Subcutaneous abdominal adipose tissue (tissue), 5 donors: ENCODE measurements at regions not wholly inside any gene's neighbourhood (a gene's known extent, or its start where the extent isn't known, plus 50 kb on each side); places are given as distances from the start of the nearest gene placed in this dataset.
"Not testable (repeated sequence)": the region's sequence is repeated elsewhere in the genome, so short reads cannot be mapped to it uniquely, and the experiment has no call there.

ENCODE experiments used
- H3K27ac ChIP-seq: one replicate; pipeline ENCODE4 v1.7.0; 2013; ENCODE audit warnings: low read depth, mild to moderate bottlenecking, inconsistent platforms, low read length, moderate library complexity
- H3K27me3 ChIP-seq, 5 donors: one replicate each; pipeline ENCODE4 v1.7.0; 2013; ENCODE audit warnings: low read length in 5 of 5, inconsistent platforms in 1 of 5; ENCODE audit not compliant: control insufficient read depth in 5 of 5, insufficient read depth in 4 of 5
- H3K36me3 ChIP-seq, 5 donors: one replicate each; pipeline ENCODE4 v1.7.0; 2013; ENCODE audit warnings: low read length in 5 of 5; ENCODE audit not compliant: control insufficient read depth in 5 of 5, insufficient read depth in 5 of 5
- H3K4me1 ChIP-seq, 5 donors: one replicate each; pipeline ENCODE4 v1.7.0; 2013; ENCODE audit warnings: low read length in 5 of 5, mild to moderate bottlenecking in 3 of 5, moderate library complexity in 1 of 5; ENCODE audit not compliant: control insufficient read depth in 5 of 5, insufficient read depth in 5 of 5
- H3K4me3 ChIP-seq, 5 donors: one replicate each; pipeline ENCODE4 v1.7.0; 2013; ENCODE audit warnings: low read length in 5 of 5, low read depth in 1 of 5
- H3K9ac ChIP-seq, 5 donors: one replicate each; pipeline ENCODE4 v1.7.0; 2013; ENCODE audit warnings: low read length in 5 of 5, mild to moderate bottlenecking in 4 of 5, moderate library complexity in 3 of 5
- H3K9me3 ChIP-seq, 5 donors: one replicate each; pipeline ENCODE4 v1.7.0; 2013; ENCODE audit warnings: low read length in 5 of 5; ENCODE audit not compliant: control insufficient read depth in 5 of 5
- donor health status: healthy.
- donor health status: healthy.
- donor health status: healthy.
- donor health status: healthy.
- donor health status: healthy.

DNA sequence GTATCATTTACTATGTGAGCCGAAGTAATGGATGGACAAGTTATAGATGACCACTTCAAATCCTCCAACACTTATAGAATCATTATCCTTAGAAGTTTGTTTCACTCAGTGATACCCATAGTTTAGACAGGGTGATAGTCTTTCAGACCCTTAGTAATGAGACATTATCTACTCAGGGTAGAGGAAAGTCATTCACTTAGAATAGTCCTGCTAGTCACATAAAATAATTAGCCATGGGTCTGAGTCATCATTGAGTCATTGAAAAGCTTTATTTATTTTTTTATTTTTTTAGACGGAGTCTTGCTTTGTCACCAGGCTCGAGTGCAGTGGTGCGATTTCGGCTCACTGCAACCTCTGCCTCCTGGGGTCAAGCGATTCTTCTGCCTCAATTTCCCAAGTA is 321.7 kb upstream of the FSTL5 start:
- no peaks in the 10 kb centered on the region for H3K4me1 ChIP-seq
- H3K27me3 ChIP-seq = no peaks in the 10 kb centered on the region
- no peak overlapping the region for H3K9ac ChIP-seq
- no peak overlapping the region for H3K4me3 ChIP-seq
- H3K27ac ChIP-seq = no peak overlapping the region
- no peaks in the 10 kb centered on the region for H3K36me3 ChIP-seq
- no peaks in the 10 kb centered on the region for H3K9me3 ChIP-seq

DNA sequence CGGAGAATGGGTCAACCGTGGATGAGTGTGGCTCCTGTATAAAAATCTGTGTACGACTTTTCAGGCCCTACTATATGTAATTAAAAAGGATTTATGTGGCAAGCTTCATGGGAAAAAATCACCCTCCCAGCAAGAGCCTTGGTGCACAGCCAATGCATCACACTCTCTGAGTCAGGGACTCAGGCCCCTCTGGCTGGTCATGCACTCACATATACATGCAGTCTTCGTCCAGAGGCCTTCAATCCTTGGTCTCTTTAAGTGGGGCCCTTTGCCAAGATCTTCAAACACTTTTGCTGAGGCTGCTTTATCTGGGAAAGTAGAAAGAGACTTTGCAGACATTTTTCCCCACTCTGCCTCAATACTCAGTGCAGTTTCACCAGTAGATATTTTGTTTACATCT is 311.4 kb upstream of the FSTL5 start:
- Histone ChIP-seq H3K9ac (no peak overlapping the region), H3K4me3 (no peak overlapping the region), H3K27me3 (no peaks in the 10 kb centered on the region), H3K9me3 (no peaks in the 10 kb centered on the region), H3K27ac (no peak overlapping the region), H3K4me1 (no peaks in the 10 kb centered on the region), H3K36me3 (no peaks in the 10 kb centered on the region)

DNA sequence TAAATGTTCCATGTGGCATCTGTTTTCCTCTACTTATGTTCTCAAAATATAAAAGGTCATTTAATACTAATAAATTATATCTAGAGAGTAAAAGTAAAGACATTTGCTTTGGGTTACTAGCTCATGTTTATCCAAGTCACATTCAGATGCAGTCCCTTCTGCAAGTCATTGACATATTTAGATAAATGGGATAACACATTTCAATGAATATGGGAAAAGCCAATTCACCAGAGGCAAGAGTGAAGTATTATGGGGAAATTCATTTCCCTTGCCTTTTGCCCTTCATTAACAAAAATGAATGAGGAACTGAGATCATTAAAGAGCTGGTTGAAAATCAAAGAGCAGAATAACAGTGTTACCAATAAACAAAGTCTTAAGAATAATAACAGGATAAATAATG is 306.2 kb upstream of the FSTL5 start:
- Histone ChIP-seq H3K27me3 (no peaks in the 10 kb centered on the region), H3K27ac (no peak overlapping the region), H3K36me3 (no peaks in the 10 kb centered on the region), H3K4me1 (peaks cover 0 to 3% (median 0%) of the 10 kb centered on the region in 5 donors), H3K4me3 (no peak overlapping the region), H3K9me3 (no peaks in the 10 kb centered on the region), H3K9ac (no peak overlapping the region)

DNA sequence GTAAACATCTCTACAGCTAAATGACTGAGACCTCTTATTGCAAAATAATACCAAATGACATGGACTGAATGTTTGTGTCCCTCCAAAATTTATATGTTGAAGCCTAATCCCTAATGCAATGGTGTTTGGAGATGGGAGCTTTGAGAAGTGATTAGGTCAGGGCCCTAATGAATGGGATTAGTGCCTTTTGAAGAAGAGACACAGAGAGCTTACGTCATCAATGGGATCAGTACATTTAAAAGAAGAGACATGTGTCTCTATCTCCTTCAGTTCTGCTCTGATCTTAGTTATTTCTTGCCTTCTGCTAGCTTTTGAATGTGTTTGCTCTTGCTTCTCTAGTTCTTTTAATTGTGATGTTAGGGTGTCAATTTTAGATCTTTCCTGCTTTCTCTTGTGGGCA is 301.6 kb upstream of the FSTL5 start:
- not testable (repeated sequence) for H3K27ac ChIP-seq, H3K9ac ChIP-seq, H3K27me3 ChIP-seq, H3K4me1 ChIP-seq, H3K4me3 ChIP-seq, H3K9me3 ChIP-seq, H3K36me3 ChIP-seq

DNA sequence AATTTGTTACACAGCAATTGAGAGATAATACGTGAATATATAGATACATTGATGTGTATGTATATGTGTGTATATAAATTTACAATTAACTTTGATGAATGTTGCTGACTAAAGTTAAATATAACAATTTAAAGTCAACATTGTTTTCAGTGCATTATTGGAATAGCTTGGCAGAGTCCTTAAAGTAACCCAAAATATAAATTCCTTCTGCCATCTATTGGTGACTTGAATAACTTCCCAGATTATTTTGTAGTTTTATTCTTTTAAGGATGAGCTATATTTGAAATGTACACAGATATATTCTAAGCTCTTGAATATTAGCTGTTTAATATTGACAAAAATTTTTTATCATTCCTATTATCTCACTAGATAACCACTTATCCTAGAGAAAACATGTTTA is 298.2 kb upstream of the FSTL5 start:
- H3K36me3 ChIP-seq = no peaks in the 10 kb centered on the region
- no peak overlapping the region for H3K9ac ChIP-seq
- H3K4me1 ChIP-seq = no peaks in the 10 kb centered on the region
- H3K9me3 ChIP-seq = no peaks in the 10 kb centered on the region
- H3K4me3 ChIP-seq = no peak overlapping the region
- no peak overlapping the region for H3K27ac ChIP-seq
- no peaks in the 10 kb centered on the region for H3K27me3 ChIP-seq

DNA sequence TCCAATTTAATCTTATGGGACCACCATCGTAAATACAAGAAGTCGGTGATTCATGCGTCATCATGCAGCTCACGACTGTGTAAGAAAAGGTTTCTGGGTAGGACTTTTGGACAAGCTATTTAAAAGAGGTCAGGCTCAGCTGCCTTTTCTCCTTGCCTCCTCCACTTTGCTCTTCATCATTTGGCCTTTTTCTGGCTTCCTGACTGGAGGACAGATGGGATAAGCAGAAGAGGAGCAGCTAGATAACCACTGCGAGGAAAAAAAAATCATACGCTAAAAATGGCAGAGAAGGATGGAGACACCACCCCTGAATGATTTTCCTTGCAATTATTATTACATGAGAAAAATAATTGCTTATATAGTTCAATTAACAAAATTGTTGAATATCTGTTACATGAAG is 294.3 kb upstream of the FSTL5 start:
- H3K36me3 ChIP-seq = no peaks in the 10 kb centered on the region
- no peaks in the 10 kb centered on the region for H3K9me3 ChIP-seq
- H3K9ac ChIP-seq = no peak overlapping the region
- H3K4me1 ChIP-seq = no peaks in the 10 kb centered on the region
- H3K27ac ChIP-seq = no peak overlapping the region
- H3K4me3 ChIP-seq = no peak overlapping the region
- H3K27me3 ChIP-seq = no peaks in the 10 kb centered on the region

DNA sequence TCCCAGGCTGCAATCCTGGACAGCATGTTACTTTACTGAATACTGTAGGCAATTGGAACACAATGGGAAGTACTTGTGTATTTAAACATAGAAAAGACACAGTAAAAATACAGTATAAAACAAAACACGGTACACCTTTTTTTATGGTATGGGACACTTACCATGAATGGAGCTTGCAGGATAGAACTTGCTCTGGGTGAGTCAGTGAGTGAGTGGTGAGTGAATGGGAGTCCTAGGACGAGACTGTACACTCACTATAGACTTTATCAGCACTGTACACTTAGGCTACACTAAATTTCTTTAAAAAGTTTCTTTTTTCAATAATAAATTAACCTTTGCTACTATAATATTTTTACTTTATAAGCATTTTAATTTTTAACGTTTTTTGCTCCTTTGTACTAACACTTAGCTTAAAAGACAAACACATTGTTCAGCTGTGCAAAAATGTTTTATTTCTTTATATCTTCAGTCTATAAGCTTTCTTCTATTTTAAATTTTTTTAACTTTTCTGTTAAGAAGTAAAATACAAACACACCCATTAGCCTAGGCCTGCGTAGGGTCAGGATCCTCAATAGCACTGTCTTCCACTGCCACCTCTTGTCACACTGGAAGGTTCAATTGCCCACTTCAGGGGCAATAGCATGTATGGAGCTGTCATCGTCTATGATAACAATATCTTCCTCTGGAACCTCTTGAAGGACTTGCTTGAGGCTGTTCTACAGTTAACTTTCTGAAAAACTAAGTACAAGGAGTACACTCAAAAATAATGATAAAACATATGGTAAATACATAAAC is 293.5 kb upstream of the FSTL5 start:
- H3K4me3 ChIP-seq = no peak overlapping the region
- H3K27ac ChIP-seq = no peak overlapping the region
- no peaks in the 10 kb centered on the region for H3K36me3 ChIP-seq
- H3K4me1 ChIP-seq = no peaks in the 10 kb centered on the region
- H3K9me3 ChIP-seq = no peaks in the 10 kb centered on the region
- H3K9ac ChIP-seq = no peak overlapping the region
- no peaks in the 10 kb centered on the region for H3K27me3 ChIP-seq

DNA sequence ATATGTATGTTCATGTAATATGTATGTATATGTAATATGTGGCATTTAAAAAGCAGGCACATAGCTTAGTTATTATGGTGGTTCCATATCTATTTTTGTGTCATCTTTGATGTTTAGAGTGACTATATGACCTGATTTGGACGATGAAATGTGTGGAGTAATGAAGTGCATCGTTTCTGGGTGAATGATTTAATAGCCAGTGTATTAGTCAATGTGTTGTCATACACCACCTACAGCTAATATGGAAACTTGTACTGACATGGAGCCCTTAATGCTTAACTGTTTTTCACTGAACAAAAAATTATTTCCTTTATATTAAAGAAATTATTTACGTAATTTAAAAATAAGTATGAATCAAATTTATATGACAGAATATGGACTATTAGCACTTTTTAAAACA is 292.3 kb upstream of the FSTL5 start:
- no peak overlapping the region for H3K9ac ChIP-seq
- no peak overlapping the region for H3K27ac ChIP-seq
- H3K4me3 ChIP-seq = no peak overlapping the region
- no peaks in the 10 kb centered on the region for H3K27me3 ChIP-seq
- no peaks in the 10 kb centered on the region for H3K9me3 ChIP-seq
- no peaks in the 10 kb centered on the region for H3K36me3 ChIP-seq
- H3K4me1 ChIP-seq = no peaks in the 10 kb centered on the region

DNA sequence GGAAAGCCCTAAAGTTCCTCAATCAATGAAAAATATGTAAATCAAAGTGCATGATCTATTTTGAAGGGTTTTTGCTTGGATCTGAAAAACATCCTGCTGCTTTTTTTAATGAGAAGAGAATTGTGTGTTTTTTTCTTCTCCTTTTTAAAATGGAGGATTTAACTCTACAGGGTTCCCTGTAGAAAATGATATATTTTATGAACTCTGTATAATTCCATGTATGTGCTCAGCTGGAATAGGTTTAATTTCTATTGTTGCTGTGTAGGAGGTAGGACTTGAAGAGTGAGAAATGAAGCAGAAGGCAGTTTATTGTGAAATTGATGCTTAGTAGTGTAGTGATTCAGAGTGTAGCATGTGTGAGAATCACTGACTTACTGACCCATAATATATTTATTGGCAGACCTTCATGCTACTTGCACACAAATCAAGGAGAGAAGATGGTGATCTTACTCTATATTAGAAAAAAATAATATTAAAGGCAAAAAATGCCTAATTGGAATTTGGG is 286.8 kb upstream of the FSTL5 start:
- H3K4me1 ChIP-seq = no peaks in the 10 kb centered on the region
- H3K27me3 ChIP-seq = no peaks in the 10 kb centered on the region
- no peaks in the 10 kb centered on the region for H3K9me3 ChIP-seq
- no peak overlapping the region for H3K9ac ChIP-seq
- H3K27ac ChIP-seq = no peak overlapping the region
- no peaks in the 10 kb centered on the region for H3K36me3 ChIP-seq
- H3K4me3 ChIP-seq = no peak overlapping the region

DNA sequence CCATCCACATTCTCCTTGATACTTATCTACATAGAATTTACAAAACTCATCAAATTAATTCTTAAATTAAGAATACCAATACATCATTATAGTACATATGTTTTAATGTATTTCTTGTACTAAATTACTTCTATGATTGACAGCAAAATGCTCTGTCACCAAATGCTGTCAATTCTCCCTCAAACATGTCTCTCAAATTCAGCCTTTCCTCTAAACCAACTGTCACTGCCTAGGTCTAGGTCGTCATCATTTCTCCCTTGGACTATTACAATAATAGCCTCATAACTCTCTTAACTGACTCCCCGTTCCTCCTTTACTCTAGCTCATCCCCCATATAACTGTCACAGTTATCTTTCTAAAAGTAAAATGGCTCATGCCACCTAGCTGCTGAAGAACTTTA is 279.7 kb upstream of the FSTL5 start:
- H3K27ac ChIP-seq = no peak overlapping the region
- H3K4me3 ChIP-seq = no peak overlapping the region
- H3K27me3 ChIP-seq = no peaks in the 10 kb centered on the region
- H3K36me3 ChIP-seq = no peaks in the 10 kb centered on the region
- H3K9ac ChIP-seq = no peak overlapping the region
- H3K9me3 ChIP-seq = no peaks in the 10 kb centered on the region
- H3K4me1 ChIP-seq = no peaks in the 10 kb centered on the region
